Endothelial cell of umbilical vein (primary cell): ENCODE measurements at regions not wholly inside any gene's neighbourhood (a gene's known extent, or its start where the extent isn't known, plus 50 kb on each side); places are given as distances from the start of the nearest gene placed in this dataset.

Experiments used
- BruUV-seq: library from RNA; stranded (reverse); fragments of 400-500 nt; replicated peaks from 2 replicates; lab custom pipeline; 2021; lab: Mats Ljungman, UMichigan
- CTCF ChIA-PET: fragments of 300-600, 350-600 bp; sonication (Branson Sonifier 250); formaldehyde crosslinking; loops from one replicate; lab custom pipeline; 2021; ENCODE audit warnings: antibody characterized with exemption, inconsistent platforms; lab: Charles Lee
- POLR2A ChIA-PET: fragments of 300-600, 350-600 bp; sonication (Branson Sonifier 250); formaldehyde crosslinking; loops from one replicate; lab custom pipeline; 2021; ENCODE audit warnings: antibody characterized with exemption, inconsistent platforms; lab: Charles Lee
- DNase-seq: peaks from one replicate; pipeline ENCODE4 v3.0.0-alpha.2; 2011; ENCODE audit warnings: low read depth, low spot score
- FAIRE-seq: peaks from 2 replicates; lab custom pipeline; 2011; peaks lifted over from hg19 to GRCh38; lab: Jason Lieb, UNC
- H2AFZ ChIP-seq: 2 replicates; pipeline ENCODE4 v1.6.0; 2012; ENCODE audit warnings: low read depth, low read length, control low read depth, inconsistent platforms
- H3K27ac ChIP-seq: 2 replicates; pipeline ENCODE4 v1.5.1; 2011; ENCODE audit warnings: low read depth, mild to moderate bottlenecking, control low read depth, low read length, moderate library complexity; ENCODE audit not compliant: insufficient read depth
- H3K27me3 ChIP-seq, 2 experiments: 2 replicates each; pipeline versions ENCODE4 v1.6.0 to v1.6.1; 2011; ENCODE audit warnings: low read length in 2 of 2, mixed read lengths in 1 of 2; ENCODE audit not compliant: control insufficient read depth in 2 of 2, insufficient read depth in 2 of 2
- H3K36me3 ChIP-seq, 2 experiments: 2 replicates in 1 of 2; 3 replicates in 1 of 2; pipeline ENCODE4 v1.5.1; 2011; ENCODE audit warnings: low read length in 2 of 2, mild to moderate bottlenecking in 1 of 2, moderate library complexity in 1 of 2; ENCODE audit not compliant: control insufficient read depth in 2 of 2, insufficient read depth in 2 of 2; ENCODE audit errors: extremely low read depth in 1 of 2
- H3K4me1 ChIP-seq: 3 replicates; pipeline ENCODE4 v1.5.1; 2011; ENCODE audit warnings: mild to moderate bottlenecking, low read length; ENCODE audit not compliant: control insufficient read depth, insufficient read depth; ENCODE audit errors: extremely low read depth
- H3K4me2 ChIP-seq: 2 replicates; pipeline ENCODE4 v1.6.1; 2011; ENCODE audit warnings: low read length, control low read depth, mixed read lengths; ENCODE audit not compliant: insufficient read depth
- H3K4me3 ChIP-seq, 3 experiments: fragments of 200-600 bp in 1 of 3; sonication (generic), shearing (Covaris generic) in 1 of 3; replicated peaks in 1 of 3; 2 replicates each; pipeline ENCODE4 v1.5.1; 2011 to 2016; ENCODE audit warnings: control low read depth in 3 of 3, low read length in 3 of 3, mild to moderate bottlenecking in 2 of 3, inconsistent platforms in 1 of 3, low read depth in 1 of 3, moderate library complexity in 1 of 3; ENCODE audit not compliant: insufficient read depth in 1 of 3
- H3K79me2 ChIP-seq: 2 replicates; pipeline ENCODE4 v1.6.0; 2012; ENCODE audit warnings: low read length, inconsistent platforms; ENCODE audit not compliant: control insufficient read depth, insufficient read depth
- H3K9ac ChIP-seq: replicated peaks from 2 replicates; pipeline ENCODE3; 2011; ENCODE audit warnings: low read length, control low read depth; ENCODE audit not compliant: insufficient read depth; ENCODE audit errors: extremely low read depth
- H3K9me1 ChIP-seq: replicated peaks from 3 replicates; pipeline ENCODE4 v1.6.0; 2011; ENCODE audit warnings: mild to moderate bottlenecking, low read length; ENCODE audit not compliant: control insufficient read depth, insufficient read depth; ENCODE audit errors: extremely low read depth
- H3K9me3 ChIP-seq: replicated peaks from 2 replicates; pipeline ENCODE4 v1.5.1; 2012; ENCODE audit warnings: low read length, inconsistent platforms; ENCODE audit not compliant: control insufficient read depth, insufficient read depth
- H4K20me1 ChIP-seq: replicated peaks from 2 replicates; pipeline ENCODE3; 2011; ENCODE audit warnings: mild to moderate bottlenecking, low read length; ENCODE audit not compliant: control insufficient read depth, insufficient read depth; ENCODE audit errors: extremely low read depth
- EZH2 ChIP-seq: IDR thresholded peaks from 2 replicates; pipeline ENCODE4 v1.6.1; 2012; ENCODE audit warnings: borderline replicate concordance, low read depth, mild to moderate bottlenecking, moderate library complexity, low read length, inconsistent platforms; ENCODE audit not compliant: severe bottlenecking
- FOS ChIP-seq: IDR thresholded peaks from 2 replicates; pipeline ENCODE4 v1.6.1; 2011; ENCODE audit warnings: mild to moderate bottlenecking, low read length, moderate library complexity, borderline replicate concordance; ENCODE audit not compliant: insufficient read depth
- GATA2 ChIP-seq: IDR thresholded peaks from 2 replicates; pipeline ENCODE4 v1.7.0; 2011; ENCODE audit warnings: low read depth, mild to moderate bottlenecking, moderate library complexity, mixed read lengths, low read length; ENCODE audit not compliant: insufficient read length, insufficient read depth
- JUN ChIP-seq: IDR thresholded peaks from 2 replicates; pipeline ENCODE4 v1.6.1; 2011; ENCODE audit warnings: borderline replicate concordance, low read depth; ENCODE audit not compliant: insufficient read length, insufficient read depth
- MYC ChIP-seq: IDR thresholded peaks from one replicate; pipeline ENCODE4 v1.6.1; 2011; ENCODE audit warnings: mild to moderate bottlenecking, low read depth, low read length
- POLR2A ChIP-seq: IDR thresholded peaks from 2 replicates; pipeline ENCODE4 v1.6.1; 2012; ENCODE audit warnings: low read depth, mild to moderate bottlenecking, control low read depth, low read length
- POLR2AphosphoS5 ChIP-seq: IDR thresholded peaks from 2 replicates; pipeline ENCODE4 v1.6.1; 2012; ENCODE audit warnings: low read depth, mild to moderate bottlenecking, control low read depth, low read length, moderate library complexity; ENCODE audit not compliant: insufficient read depth
- dilution Hi-C: fragments of 300-500 bp; cut with MboI; formaldehyde crosslinking; loops from one replicate; pipeline ENCODE4 v1.15.0; 2019; ENCODE audit warnings: low sequenced_read_pairs; ENCODE audit not compliant: extremely low pct_ligation_motif_present
- intact Hi-C: fragments of 100-400 bp; cut with micrococcal nuclease; formaldehyde crosslinking; loops from one replicate; pipeline ENCODE4 v1.10.0; 2022
- TF ChIP-seq, protein P1 (sequence below), 2 donors: IDR thresholded peaks; 1 replicate in 1 of 2; 2 replicates in 1 of 2; pipeline ENCODE4 v1.5.1; 2011; ENCODE audit warnings: low read length in 2 of 2, mild to moderate bottlenecking in 2 of 2, moderate library complexity in 2 of 2, control low read depth in 1 of 2, inconsistent platforms in 1 of 2, low read depth in 1 of 2; ENCODE audit not compliant: insufficient read depth in 1 of 2; ENCODE audit errors: extremely low read depth in 1 of 2
- TF ChIP-seq, protein P2 (sequence below): IDR thresholded peaks from 2 replicates; pipeline ENCODE4 v1.6.1; 2011; ENCODE audit not compliant: insufficient read depth, insufficient read length

DNA sequence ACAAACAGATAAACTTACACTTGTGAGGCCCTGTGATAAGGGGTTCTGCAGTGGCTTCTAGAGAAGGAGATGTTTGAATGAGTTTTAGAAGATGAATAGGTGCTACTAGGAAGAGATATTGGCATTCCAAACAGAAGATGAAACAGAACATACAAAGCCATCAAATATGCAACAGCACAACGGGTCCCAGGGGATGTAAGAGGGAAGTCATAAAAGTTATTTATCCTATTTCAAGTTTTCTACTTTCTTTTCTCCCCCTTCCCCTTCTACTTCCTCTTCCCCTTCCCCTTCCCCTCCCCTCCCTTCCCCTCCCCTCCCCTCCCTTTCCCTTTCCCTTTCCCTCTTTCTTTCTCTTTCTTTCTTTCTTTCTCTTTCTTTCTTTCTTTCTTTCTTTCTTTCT lies 94.9 kb upstream of the CADM1 start:
- FAIRE-seq: no peak
- CTCF ChIA-PET: no interaction called here
- BruUV-seq: no TSS peak

More for the DNA sequence above, 94.9 kb upstream of the CADM1 start:
- no peak for DNase-seq
- H3K4me1 ChIP-seq: no peaks in the 10 kb centered on the region
- POLR2A ChIA-PET: no interaction called here
- H2AFZ ChIP-seq: no peak overlapping the region
- H3K27me3 ChIP-seq: no peaks in the 10 kb centered on the region
- dilution Hi-C loops (no loop called here), intact Hi-C loops (no loop called here)
- H3K79me2 ChIP-seq: no peaks in the 10 kb centered on the region
- TF ChIP-seq EZH2 (no peak), POLR2A (no peak), GATA2 (no peak), JUN (no peak), POLR2AphosphoS5 (no peak), FOS (no peak), MYC (no peak)
- TF ChIP-seq, protein P1, sequence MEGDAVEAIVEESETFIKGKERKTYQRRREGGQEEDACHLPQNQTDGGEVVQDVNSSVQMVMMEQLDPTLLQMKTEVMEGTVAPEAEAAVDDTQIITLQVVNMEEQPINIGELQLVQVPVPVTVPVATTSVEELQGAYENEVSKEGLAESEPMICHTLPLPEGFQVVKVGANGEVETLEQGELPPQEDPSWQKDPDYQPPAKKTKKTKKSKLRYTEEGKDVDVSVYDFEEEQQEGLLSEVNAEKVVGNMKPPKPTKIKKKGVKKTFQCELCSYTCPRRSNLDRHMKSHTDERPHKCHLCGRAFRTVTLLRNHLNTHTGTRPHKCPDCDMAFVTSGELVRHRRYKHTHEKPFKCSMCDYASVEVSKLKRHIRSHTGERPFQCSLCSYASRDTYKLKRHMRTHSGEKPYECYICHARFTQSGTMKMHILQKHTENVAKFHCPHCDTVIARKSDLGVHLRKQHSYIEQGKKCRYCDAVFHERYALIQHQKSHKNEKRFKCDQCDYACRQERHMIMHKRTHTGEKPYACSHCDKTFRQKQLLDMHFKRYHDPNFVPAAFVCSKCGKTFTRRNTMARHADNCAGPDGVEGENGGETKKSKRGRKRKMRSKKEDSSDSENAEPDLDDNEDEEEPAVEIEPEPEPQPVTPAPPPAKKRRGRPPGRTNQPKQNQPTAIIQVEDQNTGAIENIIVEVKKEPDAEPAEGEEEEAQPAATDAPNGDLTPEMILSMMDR (IDR thresholded peaks at IDR 0.05; ENCODE audit: extremely low read depth in 1 of 2, insufficient read depth in 1 of 2, low read depth in 1 of 2, low read length in 2 of 2): no peak
- TF ChIP-seq, protein P2, sequence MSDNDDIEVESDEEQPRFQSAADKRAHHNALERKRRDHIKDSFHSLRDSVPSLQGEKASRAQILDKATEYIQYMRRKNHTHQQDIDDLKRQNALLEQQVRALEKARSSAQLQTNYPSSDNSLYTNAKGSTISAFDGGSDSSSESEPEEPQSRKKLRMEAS: no peak
- H3K4me2 ChIP-seq: no peak overlapping the region
- H3K4me3 ChIP-seq: no peak overlapping the region
- no peak overlapping the region for H3K27ac ChIP-seq
- H3K9me1 ChIP-seq: no peaks in the 10 kb centered on the region
- no peaks in the 10 kb centered on the region for H4K20me1 ChIP-seq
- H3K9ac ChIP-seq: no peak overlapping the region
- no peaks in the 10 kb centered on the region for H3K36me3 ChIP-seq
- no peaks in the 10 kb centered on the region for H3K9me3 ChIP-seq
